Type B pancreatic cell (in vitro differentiated cells): ENCODE measurements at regions not wholly inside any gene's neighbourhood (a gene's known extent, or its start where the extent isn't known, plus 50 kb on each side); places are given as distances from the start of the nearest gene placed in this dataset.

Experiments used
- DNase-seq: peaks from one replicate; pipeline ENCODE4 v3.0.0; 2021; ENCODE audit warnings: mixed read lengths; ENCODE audit not compliant: unreplicated experiment; ENCODE audit errors: extremely low spot score
- H3K27ac Mint-ChIP-seq: 2 replicates; pipeline ENCODE4 v1.8.0; 2021; ENCODE audit warnings: mild to moderate bottlenecking, mixed read lengths
- H3K27me3 Mint-ChIP-seq: 2 replicates; pipeline ENCODE4 v1.8.0; 2021; ENCODE audit warnings: mixed read lengths
- H3K36me3 Mint-ChIP-seq: 2 replicates; pipeline ENCODE4 v1.8.0; 2021; ENCODE audit warnings: mixed read lengths
- H3K4me1 Mint-ChIP-seq: one replicate; pipeline ENCODE4 v1.8.0; 2021; ENCODE audit warnings: mixed read lengths; ENCODE audit not compliant: unreplicated experiment
- H3K4me3 Mint-ChIP-seq: 2 replicates; pipeline ENCODE4 v1.8.0; 2021; ENCODE audit warnings: mild to moderate bottlenecking, mixed read lengths
- H3K9me3 Mint-ChIP-seq: 2 replicates; pipeline ENCODE4 v1.8.0; 2021; ENCODE audit warnings: mixed read lengths
- CTCF ChIP-seq: fragments of 200-600 bp; sonication (generic); conservative IDR thresholded peaks from 2 replicates; pipeline ENCODE4 v1.5.0; 2021; ENCODE audit warnings: antibody characterized with exemption, mild to moderate bottlenecking

- TF ChIP-seq CTCF = no peak
- Mint-ChIP-seq H3K4me1 (no peaks in the 10 kb centered on the region), H3K4me3 (no peak overlapping the region), H3K9me3 (no peaks in the 10 kb centered on the region), H3K27ac (no peak overlapping the region), H3K27me3 (no peaks in the 10 kb centered on the region), H3K36me3 (no peaks in the 10 kb centered on the region)
- no peak for DNase-seq
These were observed 1236.5 kb downstream of the FSTL5 start for GRCh38 chr4:160927311-160927710.

GRCh38 chr4:160928482-160928881 lies 1235.3 kb downstream of the FSTL5 start:
- Mint-ChIP-seq H3K36me3 (no peaks in the 10 kb centered on the region), H3K27ac (no peak overlapping the region), H3K9me3 (no peaks in the 10 kb centered on the region), H3K4me3 (no peak overlapping the region), H3K4me1 (no peaks in the 10 kb centered on the region), H3K27me3 (no peaks in the 10 kb centered on the region)
- TF ChIP-seq CTCF = no peak
- no peak for DNase-seq

GRCh38 chr4:160947653-160948052 lies 1216.1 kb downstream of the FSTL5 start:
- Mint-ChIP-seq H3K36me3 (no peaks in the 10 kb centered on the region), H3K27me3 (no peaks in the 10 kb centered on the region), H3K27ac (no peak overlapping the region), H3K4me3 (no peak overlapping the region), H3K9me3 (peaks cover 4% of the 10 kb centered on the region), H3K4me1 (no peaks in the 10 kb centered on the region)
- DNase-seq = no peak
- no peak for TF ChIP-seq CTCF

- Mint-ChIP-seq H3K9me3 (no peaks in the 10 kb centered on the region), H3K4me3 (no peak overlapping the region), H3K36me3 (no peaks in the 10 kb centered on the region), H3K27ac (no peak overlapping the region), H3K4me1 (no peaks in the 10 kb centered on the region), H3K27me3 (no peaks in the 10 kb centered on the region)
- no peak for TF ChIP-seq CTCF
- DNase-seq = no peak
These were observed 1206.9 kb downstream of the FSTL5 start for GRCh38 chr4:160956875-160957274.

- no peaks in the 10 kb centered on the region for H3K36me3 Mint-ChIP-seq
- no peak overlapping the region for H3K4me3 Mint-ChIP-seq
- TF ChIP-seq CTCF = no peak
- H3K4me1 Mint-ChIP-seq = no peaks in the 10 kb centered on the region
- no peaks in the 10 kb centered on the region for H3K9me3 Mint-ChIP-seq
- DNase-seq = no peak
- H3K27ac Mint-ChIP-seq = no peak overlapping the region
- no peaks in the 10 kb centered on the region for H3K27me3 Mint-ChIP-seq
These were observed 1193.9 kb downstream of the FSTL5 start for GRCh38 chr4:160969925-160970324.

GRCh38 chr4:160980091-160980490 lies 1183.7 kb downstream of the FSTL5 start:
- Mint-ChIP-seq H3K4me3 (no peak overlapping the region), H3K9me3 (no peaks in the 10 kb centered on the region), H3K36me3 (no peaks in the 10 kb centered on the region), H3K27me3 (no peaks in the 10 kb centered on the region), H3K4me1 (no peaks in the 10 kb centered on the region), H3K27ac (no peak overlapping the region)
- no peak for TF ChIP-seq CTCF
- DNase-seq = no peak
